Osteoblast (primary cell): ENCODE measurements at regions not wholly inside any gene's neighbourhood (a gene's known extent, or its start where the extent isn't known, plus 50 kb on each side); places are given as distances from the start of the nearest gene placed in this dataset.

ENCODE experiments used
- DNase-seq: peaks from one replicate; pipeline ENCODE4 v3.0.0; 2011; ENCODE audit warnings: low spot score, mixed read lengths; ENCODE audit not compliant: insufficient read length; ENCODE audit errors: missing footprints
- H2AFZ ChIP-seq: 2 replicates; pipeline ENCODE4 v1.6.0; 2011; ENCODE audit warnings: mild to moderate bottlenecking, low read length
- H3K27ac ChIP-seq: 2 replicates; pipeline ENCODE4 v1.5.1; 2011; ENCODE audit warnings: mild to moderate bottlenecking, low read depth, low read length, moderate library complexity
- H3K27me3 ChIP-seq: 2 replicates; pipeline ENCODE4 v1.6.0; 2012; ENCODE audit warnings: mild to moderate bottlenecking, control low read depth, inconsistent platforms, low read length, moderate library complexity; ENCODE audit not compliant: insufficient read depth
- H3K36me3 ChIP-seq: 2 replicates; pipeline ENCODE4 v1.5.1; 2011; ENCODE audit warnings: mild to moderate bottlenecking, low read length, control low read depth, moderate library complexity; ENCODE audit not compliant: insufficient read depth
- H3K4me1 ChIP-seq: 2 replicates; pipeline ENCODE4 v1.5.1; 2011; ENCODE audit warnings: mild to moderate bottlenecking, low read length, control low read depth, moderate library complexity; ENCODE audit not compliant: insufficient read depth
- H3K4me2 ChIP-seq: 2 replicates; pipeline ENCODE4 v1.6.0; 2011; ENCODE audit warnings: mild to moderate bottlenecking, low read length; ENCODE audit not compliant: insufficient read depth
- H3K4me3 ChIP-seq: fragments of 200-600 bp; sonication (generic); 3 replicates; pipeline ENCODE4 v1.5.1; 2012; ENCODE audit warnings: mild to moderate bottlenecking, low read length, inconsistent platforms; ENCODE audit not compliant: insufficient read depth
- H3K79me2 ChIP-seq: 2 replicates; pipeline ENCODE4 v1.6.0; 2012; ENCODE audit warnings: mild to moderate bottlenecking, low read length, control low read depth, inconsistent platforms; ENCODE audit not compliant: insufficient read depth
- H3K9me3 ChIP-seq: 2 replicates; pipeline ENCODE4 v1.5.1; 2011; ENCODE audit warnings: low read depth, low read length, control low read depth
- H4K20me1 ChIP-seq: 2 replicates; pipeline ENCODE4 v1.6.0; 2012; ENCODE audit warnings: mild to moderate bottlenecking, low read length, control low read depth; ENCODE audit not compliant: insufficient read depth
- TF ChIP-seq, protein P1 (sequence below): IDR thresholded peaks from 2 replicates; pipeline ENCODE4 v1.5.1; 2011; ENCODE audit warnings: mild to moderate bottlenecking, low read depth, low read length, moderate library complexity; ENCODE audit errors: extremely low read depth

DNA sequence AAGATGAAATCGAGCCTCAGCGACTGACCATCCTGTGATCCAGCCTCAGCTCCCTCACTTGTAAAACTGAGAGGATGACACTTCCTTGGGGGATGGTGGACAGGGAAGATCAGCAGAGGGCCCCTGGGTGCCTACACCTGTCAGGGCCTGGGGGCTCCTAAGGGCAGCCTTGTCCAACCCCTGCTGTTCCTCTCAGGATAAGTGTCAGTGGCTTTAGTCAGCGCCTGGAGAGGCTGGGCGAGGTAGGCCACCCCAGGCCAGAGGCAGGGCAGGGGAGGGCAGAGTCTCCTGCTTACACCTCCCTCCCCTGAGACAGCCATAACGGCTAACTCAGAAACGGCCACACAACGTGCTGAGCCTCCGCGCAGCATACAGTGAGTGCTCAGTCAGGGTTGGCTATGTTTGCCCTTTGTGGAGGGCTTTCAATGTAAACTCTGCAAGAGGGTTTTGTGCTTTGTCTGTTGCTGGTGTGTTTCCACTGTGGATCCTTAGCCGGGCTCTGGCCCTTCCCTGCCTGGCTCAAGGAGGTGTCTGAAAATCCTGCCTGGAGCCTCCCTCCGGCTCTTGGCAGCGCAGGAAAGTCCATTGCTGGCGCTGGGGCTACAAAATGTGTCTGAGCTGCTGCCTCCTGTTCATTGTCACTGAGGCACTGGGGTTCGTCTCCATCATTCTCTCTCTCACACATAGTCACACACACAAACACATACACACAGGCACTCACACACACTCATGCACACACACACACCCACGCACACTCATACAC, 588.4 kb downstream of the PTPRU start:
- H3K79me2 ChIP-seq = no peaks in the 10 kb centered on the region
- TF ChIP-seq, protein P1, sequence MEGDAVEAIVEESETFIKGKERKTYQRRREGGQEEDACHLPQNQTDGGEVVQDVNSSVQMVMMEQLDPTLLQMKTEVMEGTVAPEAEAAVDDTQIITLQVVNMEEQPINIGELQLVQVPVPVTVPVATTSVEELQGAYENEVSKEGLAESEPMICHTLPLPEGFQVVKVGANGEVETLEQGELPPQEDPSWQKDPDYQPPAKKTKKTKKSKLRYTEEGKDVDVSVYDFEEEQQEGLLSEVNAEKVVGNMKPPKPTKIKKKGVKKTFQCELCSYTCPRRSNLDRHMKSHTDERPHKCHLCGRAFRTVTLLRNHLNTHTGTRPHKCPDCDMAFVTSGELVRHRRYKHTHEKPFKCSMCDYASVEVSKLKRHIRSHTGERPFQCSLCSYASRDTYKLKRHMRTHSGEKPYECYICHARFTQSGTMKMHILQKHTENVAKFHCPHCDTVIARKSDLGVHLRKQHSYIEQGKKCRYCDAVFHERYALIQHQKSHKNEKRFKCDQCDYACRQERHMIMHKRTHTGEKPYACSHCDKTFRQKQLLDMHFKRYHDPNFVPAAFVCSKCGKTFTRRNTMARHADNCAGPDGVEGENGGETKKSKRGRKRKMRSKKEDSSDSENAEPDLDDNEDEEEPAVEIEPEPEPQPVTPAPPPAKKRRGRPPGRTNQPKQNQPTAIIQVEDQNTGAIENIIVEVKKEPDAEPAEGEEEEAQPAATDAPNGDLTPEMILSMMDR = no peak
- H3K27ac ChIP-seq = no peak overlapping the region
- no peaks in the 10 kb centered on the region for H3K4me1 ChIP-seq
- DNase-seq = no peak
- H2AFZ ChIP-seq = no peak overlapping the region
- no peak overlapping the region for H3K4me2 ChIP-seq
- no peaks in the 10 kb centered on the region for H4K20me1 ChIP-seq
- no peaks in the 10 kb centered on the region for H3K36me3 ChIP-seq
- peaks cover 2% of the 10 kb centered on the region for H3K9me3 ChIP-seq
- H3K4me3 ChIP-seq = no peak overlapping the region
- H3K27me3 ChIP-seq = no peaks in the 10 kb centered on the region

DNA sequence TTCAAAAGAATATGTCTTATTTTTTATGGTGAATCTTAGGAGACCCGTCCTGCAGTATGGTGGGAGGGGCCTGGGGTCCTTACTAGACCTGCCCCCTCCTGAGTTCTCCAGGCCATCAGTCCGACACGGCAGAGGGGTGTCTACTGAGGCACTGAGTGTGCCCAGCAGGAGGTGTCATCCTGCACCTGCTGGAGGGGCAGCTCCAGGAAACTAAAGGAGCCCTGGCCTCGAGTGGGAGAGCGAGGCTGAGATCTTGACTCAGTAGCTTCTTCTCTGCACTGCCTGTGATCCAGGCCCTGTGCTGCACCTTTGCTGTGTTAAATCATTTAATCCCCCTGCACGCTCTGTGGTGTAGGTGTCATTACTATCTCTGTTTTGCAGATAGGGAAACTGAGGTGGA, 587.7 kb downstream of the PTPRU start:
- no peak overlapping the region for H3K4me2 ChIP-seq
- H3K36me3 ChIP-seq = no peaks in the 10 kb centered on the region
- H3K4me1 ChIP-seq = no peaks in the 10 kb centered on the region
- H3K27me3 ChIP-seq = no peaks in the 10 kb centered on the region
- H3K79me2 ChIP-seq = no peaks in the 10 kb centered on the region
- no peak for DNase-seq
- H3K9me3 ChIP-seq = peaks cover 2% of the 10 kb centered on the region
- H2AFZ ChIP-seq = no peak overlapping the region
- no peak overlapping the region for H3K27ac ChIP-seq
- no peaks in the 10 kb centered on the region for H4K20me1 ChIP-seq
- TF ChIP-seq, protein P1 = no peak
- H3K4me3 ChIP-seq = no peak overlapping the region

DNA sequence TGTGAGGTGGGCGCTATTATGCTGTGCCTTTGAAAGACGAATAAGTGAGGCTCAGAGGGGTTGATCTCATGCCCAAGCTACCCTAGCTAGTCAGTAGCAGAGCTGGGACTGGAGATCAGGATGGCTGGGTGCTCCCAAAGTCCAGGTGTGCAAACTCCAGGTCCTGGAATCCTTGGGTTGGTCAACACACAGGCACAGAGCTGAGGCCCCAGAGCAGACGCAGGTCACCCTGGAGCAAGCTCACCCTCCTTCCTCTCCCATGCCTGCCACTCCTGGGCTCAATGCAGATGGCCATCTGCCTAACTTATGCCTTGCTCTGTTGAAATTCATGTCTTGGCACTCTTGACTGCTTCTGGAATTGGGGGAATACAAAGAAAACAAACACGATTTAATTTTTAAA, 587.2 kb downstream of the PTPRU start:
- no peak overlapping the region for H3K4me3 ChIP-seq
- no peak overlapping the region for H3K27ac ChIP-seq
- no peaks in the 10 kb centered on the region for H3K4me1 ChIP-seq
- peaks cover 2% of the 10 kb centered on the region for H3K9me3 ChIP-seq
- no peak overlapping the region for H3K4me2 ChIP-seq
- H3K79me2 ChIP-seq = no peaks in the 10 kb centered on the region
- H3K36me3 ChIP-seq = no peaks in the 10 kb centered on the region
- no peaks in the 10 kb centered on the region for H3K27me3 ChIP-seq
- TF ChIP-seq, protein P1 = no peak
- DNase-seq = no peak
- no peak overlapping the region for H2AFZ ChIP-seq
- H4K20me1 ChIP-seq = no peaks in the 10 kb centered on the region

DNA sequence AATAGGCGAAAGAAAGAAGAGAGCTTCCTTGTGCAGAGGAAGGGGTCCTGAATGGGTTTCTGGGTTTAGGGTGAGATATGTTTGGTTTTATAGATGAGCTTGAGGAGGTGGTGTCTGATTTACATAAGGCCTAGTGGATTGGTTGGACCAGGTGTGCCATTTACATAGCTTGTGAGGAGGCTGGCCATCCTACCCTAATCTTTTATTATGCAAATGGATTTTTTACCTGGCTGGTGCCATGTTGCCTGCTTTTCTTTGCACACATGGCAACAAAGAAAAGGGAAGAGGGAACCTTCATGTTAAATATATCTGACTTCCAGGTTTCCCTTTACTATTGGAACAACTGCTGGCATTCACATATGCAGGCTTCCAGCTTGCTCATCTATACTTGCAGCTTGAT, 585.3 kb downstream of the PTPRU start:
- H4K20me1 ChIP-seq = no peaks in the 10 kb centered on the region
- H3K4me3 ChIP-seq = no peak overlapping the region
- no peaks in the 10 kb centered on the region for H3K79me2 ChIP-seq
- DNase-seq = no peak
- no peaks in the 10 kb centered on the region for H3K4me1 ChIP-seq
- H3K9me3 ChIP-seq = peaks cover 2% of the 10 kb centered on the region
- no peaks in the 10 kb centered on the region for H3K36me3 ChIP-seq
- H3K4me2 ChIP-seq = no peak overlapping the region
- H2AFZ ChIP-seq = no peak overlapping the region
- TF ChIP-seq, protein P1 = no peak
- H3K27ac ChIP-seq = no peak overlapping the region
- no peaks in the 10 kb centered on the region for H3K27me3 ChIP-seq
